ENCODE measurements at regions not wholly inside any gene's neighbourhood (a gene's known extent, or its start where the extent isn't known, plus 50 kb on each side); places are given as distances from the start of the nearest gene placed in this dataset.
A peak's percentile ranks its signal among the peaks of the same experiment; 100 is the strongest.

- Histone ChIP-seq H3K9me3 (ENCODE audit: control insufficient read depth, low read length) (no peaks in the 10 kb centered on the region), H3K36me3 (ENCODE audit: control insufficient read depth, insufficient read depth, low read length) (no peaks in the 10 kb centered on the region), H3K4me3 (ENCODE audit: insufficient read depth, low read depth, low read length) (no peak overlapping the region), H3K4me1 (ENCODE audit: control insufficient read depth, insufficient read depth, low read length) (peaks cover 34% of the 10 kb centered on the region), H3K27me3 (ENCODE audit: control insufficient read depth, insufficient read depth, low read length, poor library complexity, severe bottlenecking) (no peaks in the 10 kb centered on the region), H3K27ac (ENCODE audit: insufficient read depth, low read depth, low read length, poor library complexity, severe bottlenecking) (no peak overlapping the region)
- 96 to 98% methylated on average over 2 of the region's 2 CpGs for WGBS, 2 experiments
Measured at GRCh38 chr16:54657709-54658102, 273.0 kb upstream of the IRX5 start.

DNA sequence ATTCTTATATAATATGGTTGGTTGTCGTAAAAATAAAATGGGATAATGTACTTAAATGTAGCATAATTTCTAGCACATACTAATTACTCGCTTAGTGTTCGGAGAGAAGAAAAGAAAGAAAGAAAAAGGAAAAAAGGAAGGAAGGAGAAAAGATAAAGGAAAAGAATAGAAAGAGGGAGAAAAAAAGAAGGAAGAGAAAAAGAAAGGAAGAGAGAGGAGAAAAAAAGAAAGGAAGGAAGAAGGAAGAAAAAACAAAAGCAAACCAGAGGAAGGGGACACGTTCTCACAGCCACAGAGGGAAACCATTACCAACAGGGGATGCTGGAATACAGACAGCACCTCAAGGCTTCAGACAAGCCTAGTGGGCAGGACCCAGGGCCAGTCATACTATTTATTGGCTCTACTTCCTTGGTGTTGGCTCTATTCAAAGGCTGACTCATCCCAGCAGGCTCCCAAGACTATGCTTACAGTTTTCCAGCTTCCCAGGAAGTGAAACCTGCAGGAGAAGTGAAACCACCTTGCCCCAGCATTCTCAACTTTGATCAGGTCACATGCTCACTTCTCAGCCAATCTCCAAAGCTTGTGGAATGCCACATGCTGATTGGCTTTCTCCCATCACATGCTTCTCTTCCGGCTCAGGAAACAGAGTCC lies 273.5 kb upstream of the IRX5 start:
- Histone ChIP-seq H3K27ac (ENCODE audit: insufficient read depth, low read depth, low read length, poor library complexity, severe bottlenecking) (no peak overlapping the region), H3K27me3 (ENCODE audit: control insufficient read depth, insufficient read depth, low read length, poor library complexity, severe bottlenecking) (no peaks in the 10 kb centered on the region), H3K4me1 (ENCODE audit: control insufficient read depth, insufficient read depth, low read length) (peaks cover 34% of the 10 kb centered on the region), H3K9me3 (ENCODE audit: control insufficient read depth, low read length) (no peaks in the 10 kb centered on the region), H3K4me3 (ENCODE audit: insufficient read depth, low read depth, low read length) (no peak overlapping the region), H3K36me3 (ENCODE audit: control insufficient read depth, insufficient read depth, low read length) (no peaks in the 10 kb centered on the region)
- 92 to 93% methylated on average over 4 of the region's 5 CpGs for WGBS, 2 experiments

GRCh38 chr16:54655121-54655590 lies 275.5 kb upstream of the IRX5 start:
- peak overlapping the region; percentile 41 for H3K27ac ChIP-seq (ENCODE audit: insufficient read depth, low read depth, low read length, poor library complexity, severe bottlenecking)
- H3K9me3 ChIP-seq (ENCODE audit: control insufficient read depth, low read length) = no peaks in the 10 kb centered on the region
- H3K36me3 ChIP-seq (ENCODE audit: control insufficient read depth, insufficient read depth, low read length) = no peaks in the 10 kb centered on the region
- peaks cover 51% of the 10 kb centered on the region for H3K4me1 ChIP-seq (ENCODE audit: control insufficient read depth, insufficient read depth, low read length)
- no peaks in the 10 kb centered on the region for H3K27me3 ChIP-seq (ENCODE audit: control insufficient read depth, insufficient read depth, low read length, poor library complexity, severe bottlenecking)
- no peak overlapping the region for H3K4me3 ChIP-seq (ENCODE audit: insufficient read depth, low read depth, low read length)
- 12 to 16% methylated on average over 14 of the region's 14 CpGs for WGBS, 2 experiments

GRCh38 chr16:54654429-54654828 lies 276.2 kb upstream of the IRX5 start:
- Histone ChIP-seq H3K9me3 (ENCODE audit: control insufficient read depth, low read length) (no peaks in the 10 kb centered on the region), H3K4me1 (ENCODE audit: control insufficient read depth, insufficient read depth, low read length) (peaks cover 58% of the 10 kb centered on the region), H3K27ac (ENCODE audit: insufficient read depth, low read depth, low read length, poor library complexity, severe bottlenecking) (peak overlapping the region; percentile 41), H3K27me3 (ENCODE audit: control insufficient read depth, insufficient read depth, low read length, poor library complexity, severe bottlenecking) (no peaks in the 10 kb centered on the region), H3K36me3 (ENCODE audit: control insufficient read depth, insufficient read depth, low read length) (no peaks in the 10 kb centered on the region), H3K4me3 (ENCODE audit: insufficient read depth, low read depth, low read length) (no peak overlapping the region)
- WGBS, 2 experiments = 29 to 48% methylated on average over 10 to 12 of the region's 12 CpGs

- Histone ChIP-seq H3K27ac (ENCODE audit: insufficient read depth, low read depth, low read length, poor library complexity, severe bottlenecking) (no peak overlapping the region), H3K4me1 (ENCODE audit: control insufficient read depth, insufficient read depth, low read length) (peaks cover 65% of the 10 kb centered on the region), H3K9me3 (ENCODE audit: control insufficient read depth, low read length) (no peaks in the 10 kb centered on the region), H3K36me3 (ENCODE audit: control insufficient read depth, insufficient read depth, low read length) (no peaks in the 10 kb centered on the region), H3K4me3 (ENCODE audit: insufficient read depth, low read depth, low read length) (no peak overlapping the region), H3K27me3 (ENCODE audit: control insufficient read depth, insufficient read depth, low read length, poor library complexity, severe bottlenecking) (no peaks in the 10 kb centered on the region)
- WGBS, 2 experiments = 46 to 49% methylated on average over 5 to 6 of the region's 6 CpGs
Measured at GRCh38 chr16:54652201-54652770, 278.4 kb upstream of the IRX5 start.

GRCh38 chr16:54651440-54652195 lies 279.0 kb upstream of the IRX5 start:
- Histone ChIP-seq H3K36me3 (ENCODE audit: control insufficient read depth, insufficient read depth, low read length) (no peaks in the 10 kb centered on the region), H3K27me3 (ENCODE audit: control insufficient read depth, insufficient read depth, low read length, poor library complexity, severe bottlenecking) (no peaks in the 10 kb centered on the region), H3K27ac (ENCODE audit: insufficient read depth, low read depth, low read length, poor library complexity, severe bottlenecking) (peak overlapping the region; percentile 82), H3K4me1 (ENCODE audit: control insufficient read depth, insufficient read depth, low read length) (peaks cover 66% of the 10 kb centered on the region), H3K4me3 (ENCODE audit: insufficient read depth, low read depth, low read length) (no peak overlapping the region), H3K9me3 (ENCODE audit: control insufficient read depth, low read length) (no peaks in the 10 kb centered on the region)
- 2 to 3% methylated on average over 19 of the region's 19 CpGs for WGBS, 2 experiments

- Histone ChIP-seq H3K4me1 (ENCODE audit: control insufficient read depth, insufficient read depth, low read length) (peaks cover 50% of the 10 kb centered on the region), H3K9me3 (ENCODE audit: control insufficient read depth, low read length) (no peaks in the 10 kb centered on the region), H3K36me3 (ENCODE audit: control insufficient read depth, insufficient read depth, low read length) (no peaks in the 10 kb centered on the region), H3K27ac (ENCODE audit: insufficient read depth, low read depth, low read length, poor library complexity, severe bottlenecking) (no peak overlapping the region), H3K27me3 (ENCODE audit: control insufficient read depth, insufficient read depth, low read length, poor library complexity, severe bottlenecking) (no peaks in the 10 kb centered on the region), H3K4me3 (ENCODE audit: insufficient read depth, low read depth, low read length) (no peak overlapping the region)
- WGBS, 2 experiments = 78 to 83% methylated on average over 5 to 6 of the region's 6 CpGs
Measured at GRCh38 chr16:54649876-54650275, 280.8 kb upstream of the IRX5 start.

DNA sequence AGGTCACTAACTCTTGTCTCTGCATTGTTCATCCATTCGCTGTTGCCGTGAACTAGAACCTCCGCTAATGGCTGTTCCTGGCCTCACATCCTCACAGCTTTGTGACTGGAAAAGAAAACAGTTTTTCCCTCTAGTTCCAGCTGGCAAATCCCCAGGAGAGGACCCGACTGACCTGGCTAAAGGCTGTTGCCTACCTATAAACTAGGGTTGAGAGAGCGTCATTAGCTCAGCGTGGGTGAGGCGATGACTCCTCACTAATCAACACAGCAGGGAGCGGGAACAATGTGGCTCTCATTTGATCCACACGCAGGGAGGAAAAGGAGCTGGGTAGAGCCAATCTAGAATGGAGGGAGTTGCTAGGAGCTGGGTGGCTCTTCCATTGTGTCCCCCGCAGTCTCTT lies 282.1 kb upstream of the IRX5 start:
- WGBS, 2 experiments = 79% methylated on average over 10 of the region's 10 CpGs

GRCh38 chr16:54647725-54648221 lies 282.9 kb upstream of the IRX5 start:
- H3K9me3 ChIP-seq (ENCODE audit: control insufficient read depth, low read length) = no peaks in the 10 kb centered on the region
- H3K27ac ChIP-seq (ENCODE audit: insufficient read depth, low read depth, low read length, poor library complexity, severe bottlenecking) = no peak overlapping the region
- H3K27me3 ChIP-seq (ENCODE audit: control insufficient read depth, insufficient read depth, low read length, poor library complexity, severe bottlenecking) = no peaks in the 10 kb centered on the region
- no peaks in the 10 kb centered on the region for H3K36me3 ChIP-seq (ENCODE audit: control insufficient read depth, insufficient read depth, low read length)
- peaks cover 32% of the 10 kb centered on the region for H3K4me1 ChIP-seq (ENCODE audit: control insufficient read depth, insufficient read depth, low read length)
- no peak overlapping the region for H3K4me3 ChIP-seq (ENCODE audit: insufficient read depth, low read depth, low read length)
- 81 to 82% methylated on average over 2 of the region's 3 CpGs for WGBS, 2 experiments

More for the DNA sequence above, 282.1 kb upstream of the IRX5 start:
- H3K36me3 ChIP-seq (ENCODE audit: control insufficient read depth, insufficient read depth, low read length) = no peaks in the 10 kb centered on the region
- H3K9me3 ChIP-seq (ENCODE audit: control insufficient read depth, low read length) = no peaks in the 10 kb centered on the region
- H3K4me3 ChIP-seq (ENCODE audit: insufficient read depth, low read depth, low read length) = no peak overlapping the region
- no peaks in the 10 kb centered on the region for H3K27me3 ChIP-seq (ENCODE audit: control insufficient read depth, insufficient read depth, low read length, poor library complexity, severe bottlenecking)
- H3K4me1 ChIP-seq (ENCODE audit: control insufficient read depth, insufficient read depth, low read length) = peaks cover 37% of the 10 kb centered on the region
- no peak overlapping the region for H3K27ac ChIP-seq (ENCODE audit: insufficient read depth, low read depth, low read length, poor library complexity, severe bottlenecking)

DNA sequence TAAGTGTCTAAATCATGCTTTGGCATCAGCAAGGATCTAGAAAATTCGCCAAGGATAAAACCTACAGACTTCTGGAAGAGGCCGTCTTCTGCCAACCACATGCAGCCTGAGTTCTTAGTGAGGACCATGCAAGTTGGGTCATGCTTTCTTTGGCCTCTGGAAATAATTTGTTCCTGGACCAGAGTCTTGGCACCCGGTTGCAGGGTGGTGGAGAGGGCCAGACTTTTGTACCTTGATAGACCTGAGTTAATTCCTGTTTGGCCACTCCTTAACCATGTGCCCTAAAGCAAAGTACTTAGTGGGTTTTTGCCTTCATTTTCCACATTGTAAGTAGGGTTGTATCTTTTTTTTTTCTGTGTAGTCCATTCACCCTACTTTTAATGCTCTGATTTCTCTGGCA lies 283.4 kb upstream of the IRX5 start:
- 94% methylated on average over 3 of the region's 3 CpGs for WGBS, 2 experiments
- Histone ChIP-seq H3K4me1 (ENCODE audit: control insufficient read depth, insufficient read depth, low read length) (peaks cover 31% of the 10 kb centered on the region), H3K9me3 (ENCODE audit: control insufficient read depth, low read length) (no peaks in the 10 kb centered on the region), H3K27me3 (ENCODE audit: control insufficient read depth, insufficient read depth, low read length, poor library complexity, severe bottlenecking) (no peaks in the 10 kb centered on the region), H3K27ac (ENCODE audit: insufficient read depth, low read depth, low read length, poor library complexity, severe bottlenecking) (no peak overlapping the region), H3K36me3 (ENCODE audit: control insufficient read depth, insufficient read depth, low read length) (no peaks in the 10 kb centered on the region), H3K4me3 (ENCODE audit: insufficient read depth, low read depth, low read length) (no peak overlapping the region)

Data from ectodermal cell (in vitro differentiated cells).